Caco-2 (cell line): ENCODE measurements at regions not wholly inside any gene's neighbourhood (a gene's known extent, or its start where the extent isn't known, plus 50 kb on each side); places are given as distances from the start of the nearest gene placed in this dataset.

Source experiments
- BruUV-seq: library from RNA; stranded (reverse); fragments of 400-500 nt; replicated peaks from 2 replicates; lab custom pipeline; 2021; lab: Mats Ljungman, UMichigan
- CTCF ChIA-PET: fragments of 300-600 bp; sonication (Branson Sonifier 250); formaldehyde crosslinking; loops from one replicate; lab custom pipeline; 2022; ENCODE audit warnings: antibody characterized with exemption; lab: Charles Lee
- POLR2A ChIA-PET: fragments of 300-600 bp; sonication (Branson Sonifier 250); formaldehyde crosslinking; loops from one replicate; lab custom pipeline; 2022; ENCODE audit warnings: antibody characterized with exemption; lab: Charles Lee
- DNase-seq, 2 experiments: peaks; one replicate each; pipeline versions ENCODE4 v3.0.0 to v3.0.0-alpha.2; 2020 to 2022
- H3K27me3 ChIP-seq: replicated peaks from 2 replicates; pipeline ENCODE4 v1.6.0; 2011; ENCODE audit warnings: low read length; ENCODE audit not compliant: control insufficient read depth, insufficient read depth
- H3K36me3 ChIP-seq: 2 replicates; pipeline ENCODE4 v1.5.1; 2011; ENCODE audit warnings: low read length; ENCODE audit not compliant: control insufficient read depth, insufficient read depth
- H3K4me1 ChIP-seq: fragments of 250-450 bp; sonication (Bioruptor Pico); 2 replicates; pipeline ENCODE4 v1.5.1; 2020; ENCODE audit warnings: mild to moderate bottlenecking
- H3K4me3 ChIP-seq: 2 replicates; pipeline ENCODE4 v1.5.1; 2011; ENCODE audit warnings: low read depth, mild to moderate bottlenecking, control low read depth, low read length
- H3K9me3 ChIP-seq: fragments of 250-450 bp; sonication (Bioruptor Pico); 2 replicates; pipeline ENCODE4 v1.5.1; 2020; ENCODE audit warnings: mild to moderate bottlenecking, moderate library complexity
- H3K27ac Mint-ChIP-seq: one replicate; pipeline ENCODE4 v1.8.0; 2022; ENCODE audit warnings: mixed read lengths; ENCODE audit not compliant: unreplicated experiment
- H3K27me3 Mint-ChIP-seq: one replicate; pipeline ENCODE4 v1.8.0; 2022; ENCODE audit warnings: mixed read lengths; ENCODE audit not compliant: insufficient read depth, unreplicated experiment
- H3K36me3 Mint-ChIP-seq: one replicate; pipeline ENCODE4 v1.8.0; 2022; ENCODE audit warnings: mild to moderate bottlenecking, mixed read lengths; ENCODE audit not compliant: insufficient read depth, unreplicated experiment
- H3K4me1 Mint-ChIP-seq: one replicate; pipeline ENCODE4 v1.8.0; 2022; ENCODE audit warnings: low read depth, mixed read lengths; ENCODE audit not compliant: unreplicated experiment
- H3K4me3 Mint-ChIP-seq: one replicate; pipeline ENCODE4 v1.8.0; 2022; ENCODE audit warnings: mild to moderate bottlenecking, moderate library complexity, mixed read lengths; ENCODE audit not compliant: unreplicated experiment
- H3K9me3 Mint-ChIP-seq: one replicate; pipeline ENCODE4 v1.8.0; 2022; ENCODE audit warnings: mixed read lengths; ENCODE audit not compliant: unreplicated experiment
- CTCF ChIP-seq, 2 experiments: fragments of 200-600 bp in 1 of 2; IDR thresholded peaks; 1 replicate in 1 of 2; 2 replicates in 1 of 2; pipeline versions ENCODE4 v1.5.1 to v1.8.0; 2011 to 2022; ENCODE audit warnings: antibody characterized with exemption in 1 of 2, control low read depth in 1 of 2, inconsistent platforms in 1 of 2, low read depth in 1 of 2, low read length in 1 of 2, mild to moderate bottlenecking in 1 of 2, moderate library complexity in 1 of 2; ENCODE audit not compliant: insufficient read depth in 1 of 2, severe bottlenecking in 1 of 2, unreplicated experiment in 1 of 2
- intact Hi-C: fragments of 100-400 bp; cut with micrococcal nuclease; formaldehyde crosslinking; loops from one replicate; pipeline ENCODE4 v1.10.0; 2022; ENCODE audit not compliant: unreplicated experiment

- Mint-ChIP-seq H3K4me3 (no peak overlapping the region), H3K9me3 (peaks cover 10% of the 10 kb centered on the region), H3K27me3 (peaks cover 3% of the 10 kb centered on the region), H3K4me1 (peaks cover 9% of the 10 kb centered on the region), H3K27ac (no peak overlapping the region), H3K36me3 (no peaks in the 10 kb centered on the region)
- H3K4me3 ChIP-seq = no peak overlapping the region
- DNase-seq = no peak
- H3K4me1 ChIP-seq = no peaks in the 10 kb centered on the region
- CTCF ChIA-PET = no interaction called here
- intact Hi-C loops = no loop called here
- H3K9me3 ChIP-seq = no peaks in the 10 kb centered on the region
- POLR2A ChIA-PET = no interaction called here
- no peaks in the 10 kb centered on the region; the same call in 1 of the 2 replicates for H3K27me3 ChIP-seq
- TF ChIP-seq CTCF (IDR thresholded peaks at IDR 0.05; ENCODE audit: insufficient read depth in 1 of 2, low read depth in 1 of 2, low read length in 1 of 2, severe bottlenecking in 1 of 2, unreplicated experiment in 1 of 2) = no peak
- BruUV-seq = no TSS peak
- no peaks in the 10 kb centered on the region for H3K36me3 ChIP-seq
These were observed 183.2 kb upstream of the SPRED2 start for GRCh38 chr2:65615602-65616001.

GRCh38 chr2:65613968-65614555 is 181.7 kb upstream of the SPRED2 start:
- no peak overlapping the region for H3K4me3 ChIP-seq
- Mint-ChIP-seq H3K9me3 (peaks cover 10% of the 10 kb centered on the region), H3K4me3 (no peak overlapping the region), H3K4me1 (peaks cover 9% of the 10 kb centered on the region), H3K27ac (no peak overlapping the region), H3K36me3 (no peaks in the 10 kb centered on the region), H3K27me3 (peaks cover 3% of the 10 kb centered on the region)
- no peaks in the 10 kb centered on the region for H3K4me1 ChIP-seq
- intact Hi-C loops = no loop called here
- no TSS peak for BruUV-seq
- POLR2A ChIA-PET = no interaction called here
- no peaks in the 10 kb centered on the region; the same call in 1 of the 2 replicates for H3K27me3 ChIP-seq
- H3K36me3 ChIP-seq = no peaks in the 10 kb centered on the region
- no peak for TF ChIP-seq CTCF (IDR thresholded peaks at IDR 0.05; ENCODE audit: insufficient read depth in 1 of 2, low read depth in 1 of 2, low read length in 1 of 2, severe bottlenecking in 1 of 2, unreplicated experiment in 1 of 2)
- DNase-seq = no peak
- H3K9me3 ChIP-seq = no peaks in the 10 kb centered on the region
- CTCF ChIA-PET = no interaction called here

GRCh38 chr2:65611488-65611887 is 179.1 kb upstream of the SPRED2 start:
- no peak overlapping the region for H3K4me3 Mint-ChIP-seq

More at GRCh38 chr2:65611488-65611887, 179.1 kb upstream of the SPRED2 start:
- H3K36me3 ChIP-seq = no peaks in the 10 kb centered on the region
- no peak for DNase-seq
- intact Hi-C loops = no loop called here
- Mint-ChIP-seq H3K27ac (no peak overlapping the region), H3K27me3 (no peaks in the 10 kb centered on the region), H3K4me1 (peaks cover 9% of the 10 kb centered on the region), H3K36me3 (no peaks in the 10 kb centered on the region), H3K9me3 (peaks cover 10% of the 10 kb centered on the region)
- no peak for TF ChIP-seq CTCF (IDR thresholded peaks at IDR 0.05; ENCODE audit: insufficient read depth in 1 of 2, low read depth in 1 of 2, low read length in 1 of 2, severe bottlenecking in 1 of 2, unreplicated experiment in 1 of 2)
- ChIA-PET CTCF (no interaction called here), POLR2A (no interaction called here)
- no peaks in the 10 kb centered on the region for H3K27me3 ChIP-seq
- H3K9me3 ChIP-seq = no peaks in the 10 kb centered on the region
- 0 out of 2 replicates have a peak, but pooled peaks cover 4% of the 10 kb centered on the region for H3K4me1 ChIP-seq
- H3K4me3 ChIP-seq = no peak overlapping the region
- BruUV-seq = no TSS peak
